Panc1 (cell line): ENCODE measurements at regions not wholly inside any gene's neighbourhood (a gene's known extent, or its start where the extent isn't known, plus 50 kb on each side); places are given as distances from the start of the nearest gene placed in this dataset.

Experiments used
- SIN3A ChIP-seq: IDR thresholded peaks from 2 replicates; pipeline ENCODE4 v1.6.1; 2012; ENCODE audit warnings: low read depth, mild to moderate bottlenecking, low read length, moderate library complexity, borderline replicate concordance; ENCODE audit not compliant: insufficient read depth
- TF ChIP-seq, protein P1 (sequence below): fragments of 450-650 bp; IDR thresholded peaks from 2 replicates; pipeline ENCODE4 v1.5.1; 2017; ENCODE audit warnings: mild to moderate bottlenecking
- TF ChIP-seq, protein P2 (sequence below), 2 experiments: IDR thresholded peaks; 2 replicates each; pipeline ENCODE4 v1.6.1; 2011 to 2012; ENCODE audit warnings: low read depth in 2 of 2, control low read depth in 1 of 2, low read length in 1 of 2, mild to moderate bottlenecking in 1 of 2, moderate library complexity in 1 of 2; ENCODE audit not compliant: insufficient read depth in 1 of 2

DNA sequence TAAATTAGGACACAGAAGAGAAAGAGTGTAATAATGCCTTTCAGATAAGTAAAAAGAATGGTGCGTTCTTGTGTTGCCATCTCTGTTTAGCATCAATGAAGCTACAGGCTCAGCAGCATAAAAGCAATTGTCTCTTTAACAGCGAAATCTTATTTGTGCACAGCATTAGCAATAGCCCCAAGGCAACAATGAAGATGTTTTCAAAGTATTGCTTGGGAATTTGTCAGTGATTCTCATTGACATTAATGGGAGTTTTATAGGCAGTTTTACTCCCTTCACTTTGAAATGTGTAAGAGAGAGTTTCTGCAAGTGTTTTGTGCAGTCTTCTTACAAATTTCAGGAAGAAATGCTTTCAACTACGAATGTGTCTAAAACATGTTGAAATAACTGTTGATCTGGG is 633.0 kb downstream of the TLL1 start:
- TF ChIP-seq, protein P1, sequence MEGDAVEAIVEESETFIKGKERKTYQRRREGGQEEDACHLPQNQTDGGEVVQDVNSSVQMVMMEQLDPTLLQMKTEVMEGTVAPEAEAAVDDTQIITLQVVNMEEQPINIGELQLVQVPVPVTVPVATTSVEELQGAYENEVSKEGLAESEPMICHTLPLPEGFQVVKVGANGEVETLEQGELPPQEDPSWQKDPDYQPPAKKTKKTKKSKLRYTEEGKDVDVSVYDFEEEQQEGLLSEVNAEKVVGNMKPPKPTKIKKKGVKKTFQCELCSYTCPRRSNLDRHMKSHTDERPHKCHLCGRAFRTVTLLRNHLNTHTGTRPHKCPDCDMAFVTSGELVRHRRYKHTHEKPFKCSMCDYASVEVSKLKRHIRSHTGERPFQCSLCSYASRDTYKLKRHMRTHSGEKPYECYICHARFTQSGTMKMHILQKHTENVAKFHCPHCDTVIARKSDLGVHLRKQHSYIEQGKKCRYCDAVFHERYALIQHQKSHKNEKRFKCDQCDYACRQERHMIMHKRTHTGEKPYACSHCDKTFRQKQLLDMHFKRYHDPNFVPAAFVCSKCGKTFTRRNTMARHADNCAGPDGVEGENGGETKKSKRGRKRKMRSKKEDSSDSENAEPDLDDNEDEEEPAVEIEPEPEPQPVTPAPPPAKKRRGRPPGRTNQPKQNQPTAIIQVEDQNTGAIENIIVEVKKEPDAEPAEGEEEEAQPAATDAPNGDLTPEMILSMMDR = no peak
- TF ChIP-seq, protein P2, sequence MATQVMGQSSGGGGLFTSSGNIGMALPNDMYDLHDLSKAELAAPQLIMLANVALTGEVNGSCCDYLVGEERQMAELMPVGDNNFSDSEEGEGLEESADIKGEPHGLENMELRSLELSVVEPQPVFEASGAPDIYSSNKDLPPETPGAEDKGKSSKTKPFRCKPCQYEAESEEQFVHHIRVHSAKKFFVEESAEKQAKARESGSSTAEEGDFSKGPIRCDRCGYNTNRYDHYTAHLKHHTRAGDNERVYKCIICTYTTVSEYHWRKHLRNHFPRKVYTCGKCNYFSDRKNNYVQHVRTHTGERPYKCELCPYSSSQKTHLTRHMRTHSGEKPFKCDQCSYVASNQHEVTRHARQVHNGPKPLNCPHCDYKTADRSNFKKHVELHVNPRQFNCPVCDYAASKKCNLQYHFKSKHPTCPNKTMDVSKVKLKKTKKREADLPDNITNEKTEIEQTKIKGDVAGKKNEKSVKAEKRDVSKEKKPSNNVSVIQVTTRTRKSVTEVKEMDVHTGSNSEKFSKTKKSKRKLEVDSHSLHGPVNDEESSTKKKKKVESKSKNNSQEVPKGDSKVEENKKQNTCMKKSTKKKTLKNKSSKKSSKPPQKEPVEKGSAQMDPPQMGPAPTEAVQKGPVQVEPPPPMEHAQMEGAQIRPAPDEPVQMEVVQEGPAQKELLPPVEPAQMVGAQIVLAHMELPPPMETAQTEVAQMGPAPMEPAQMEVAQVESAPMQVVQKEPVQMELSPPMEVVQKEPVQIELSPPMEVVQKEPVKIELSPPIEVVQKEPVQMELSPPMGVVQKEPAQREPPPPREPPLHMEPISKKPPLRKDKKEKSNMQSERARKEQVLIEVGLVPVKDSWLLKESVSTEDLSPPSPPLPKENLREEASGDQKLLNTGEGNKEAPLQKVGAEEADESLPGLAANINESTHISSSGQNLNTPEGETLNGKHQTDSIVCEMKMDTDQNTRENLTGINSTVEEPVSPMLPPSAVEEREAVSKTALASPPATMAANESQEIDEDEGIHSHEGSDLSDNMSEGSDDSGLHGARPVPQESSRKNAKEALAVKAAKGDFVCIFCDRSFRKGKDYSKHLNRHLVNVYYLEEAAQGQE (IDR thresholded peaks at IDR 0.05; ENCODE audit: insufficient read depth in 1 of 2, low read depth in 2 of 2, low read length in 1 of 2) = no peak
- TF ChIP-seq SIN3A = no peak
